Endothelial cell (in vitro differentiated cells): ENCODE measurements at regions not wholly inside any gene's neighbourhood (a gene's known extent, or its start where the extent isn't known, plus 50 kb on each side); places are given as distances from the start of the nearest gene placed in this dataset.

Source experiments
- DNase-seq: peaks from one replicate; pipeline ENCODE4 v3.0.0; 2021; ENCODE audit warnings: low spot score
- H3K27ac Mint-ChIP-seq: one replicate; pipeline ENCODE4 v1.8.0; 2021; ENCODE audit warnings: mixed read lengths, inconsistent platforms; ENCODE audit not compliant: unreplicated experiment
- H3K27me3 Mint-ChIP-seq: one replicate; pipeline ENCODE4 v1.8.0; 2021; ENCODE audit warnings: mild to moderate bottlenecking, moderate library complexity, mixed read lengths, inconsistent platforms; ENCODE audit not compliant: unreplicated experiment
- H3K36me3 Mint-ChIP-seq: one replicate; pipeline ENCODE4 v1.8.0; 2021; ENCODE audit warnings: mild to moderate bottlenecking, low read depth, mixed read lengths, inconsistent platforms; ENCODE audit not compliant: unreplicated experiment
- H3K4me1 Mint-ChIP-seq: one replicate; pipeline ENCODE4 v1.8.0; 2021; ENCODE audit warnings: mild to moderate bottlenecking, mixed read lengths, inconsistent platforms; ENCODE audit not compliant: unreplicated experiment
- H3K4me3 Mint-ChIP-seq: one replicate; pipeline ENCODE4 v1.8.0; 2021; ENCODE audit warnings: mild to moderate bottlenecking, mixed read lengths, inconsistent platforms; ENCODE audit not compliant: unreplicated experiment
- H3K9me3 Mint-ChIP-seq: one replicate; pipeline ENCODE4 v1.8.0; 2021; ENCODE audit warnings: mixed read lengths, inconsistent platforms; ENCODE audit not compliant: unreplicated experiment
- TF ChIP-seq, protein P1 (sequence below): fragments of 200-600 bp; sonication (generic); IDR thresholded peaks from one replicate; pipeline ENCODE4 v1.5.0; 2021; ENCODE audit warnings: antibody characterized with exemption; ENCODE audit not compliant: unreplicated experiment

DNA sequence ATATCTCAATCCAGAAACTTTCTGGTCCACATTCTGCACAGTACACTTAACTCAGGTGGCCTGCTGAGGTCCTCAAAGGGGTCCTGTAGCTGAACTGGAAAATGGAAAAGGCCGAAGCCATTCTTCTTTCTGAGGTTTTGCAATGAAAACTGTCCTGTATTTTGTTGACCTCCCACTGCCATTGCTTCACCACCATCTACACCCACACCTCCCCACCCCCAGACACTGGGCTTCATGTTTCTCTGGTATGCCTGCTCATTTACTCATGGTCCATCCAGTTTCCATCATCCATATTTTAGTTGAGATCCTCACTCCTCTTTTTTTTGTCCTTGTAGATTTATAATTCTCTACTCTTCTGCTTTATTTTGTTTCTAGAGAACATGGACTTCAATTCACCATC, 115.7 kb upstream of the SLC24A5 start:
- Mint-ChIP-seq H3K4me1 (no peaks in the 10 kb centered on the region), H3K4me3 (no peak overlapping the region), H3K27ac (no peak overlapping the region), H3K27me3 (peaks cover 2% of the 10 kb centered on the region), H3K36me3 (no peaks in the 10 kb centered on the region), H3K9me3 (no peaks in the 10 kb centered on the region)
- TF ChIP-seq, protein P1, sequence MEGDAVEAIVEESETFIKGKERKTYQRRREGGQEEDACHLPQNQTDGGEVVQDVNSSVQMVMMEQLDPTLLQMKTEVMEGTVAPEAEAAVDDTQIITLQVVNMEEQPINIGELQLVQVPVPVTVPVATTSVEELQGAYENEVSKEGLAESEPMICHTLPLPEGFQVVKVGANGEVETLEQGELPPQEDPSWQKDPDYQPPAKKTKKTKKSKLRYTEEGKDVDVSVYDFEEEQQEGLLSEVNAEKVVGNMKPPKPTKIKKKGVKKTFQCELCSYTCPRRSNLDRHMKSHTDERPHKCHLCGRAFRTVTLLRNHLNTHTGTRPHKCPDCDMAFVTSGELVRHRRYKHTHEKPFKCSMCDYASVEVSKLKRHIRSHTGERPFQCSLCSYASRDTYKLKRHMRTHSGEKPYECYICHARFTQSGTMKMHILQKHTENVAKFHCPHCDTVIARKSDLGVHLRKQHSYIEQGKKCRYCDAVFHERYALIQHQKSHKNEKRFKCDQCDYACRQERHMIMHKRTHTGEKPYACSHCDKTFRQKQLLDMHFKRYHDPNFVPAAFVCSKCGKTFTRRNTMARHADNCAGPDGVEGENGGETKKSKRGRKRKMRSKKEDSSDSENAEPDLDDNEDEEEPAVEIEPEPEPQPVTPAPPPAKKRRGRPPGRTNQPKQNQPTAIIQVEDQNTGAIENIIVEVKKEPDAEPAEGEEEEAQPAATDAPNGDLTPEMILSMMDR, result no peak
- no peak for DNase-seq

DNA sequence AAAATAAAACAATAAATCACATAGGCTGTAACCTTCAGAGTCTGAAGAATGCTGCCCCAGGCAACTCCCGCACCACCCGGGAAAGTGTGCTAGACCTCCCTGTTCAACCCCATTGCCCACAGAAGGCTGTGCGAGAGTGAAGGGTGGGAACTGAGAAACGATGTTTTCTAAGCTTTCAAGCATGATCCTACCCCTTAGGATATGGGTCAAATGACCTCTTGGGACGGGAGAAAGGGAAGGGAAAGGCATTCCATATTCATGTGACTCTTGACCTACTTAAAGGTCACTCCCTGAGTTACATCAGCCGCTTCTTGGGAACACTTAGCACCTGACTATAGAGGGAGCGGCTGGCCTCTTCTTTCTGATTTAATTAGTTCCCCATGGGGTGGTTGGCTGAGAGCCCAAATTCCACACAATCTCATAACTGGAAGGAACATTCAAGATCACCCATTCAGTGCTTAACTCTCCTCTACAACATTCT, 114.7 kb upstream of the SLC24A5 start:
- Mint-ChIP-seq H3K36me3 (no peaks in the 10 kb centered on the region), H3K27me3 (peaks cover 2% of the 10 kb centered on the region), H3K9me3 (no peaks in the 10 kb centered on the region), H3K4me1 (no peaks in the 10 kb centered on the region), H3K27ac (no peak overlapping the region), H3K4me3 (no peak overlapping the region)
- DNase-seq, result no peak
- TF ChIP-seq, protein P1, result no peak

DNA sequence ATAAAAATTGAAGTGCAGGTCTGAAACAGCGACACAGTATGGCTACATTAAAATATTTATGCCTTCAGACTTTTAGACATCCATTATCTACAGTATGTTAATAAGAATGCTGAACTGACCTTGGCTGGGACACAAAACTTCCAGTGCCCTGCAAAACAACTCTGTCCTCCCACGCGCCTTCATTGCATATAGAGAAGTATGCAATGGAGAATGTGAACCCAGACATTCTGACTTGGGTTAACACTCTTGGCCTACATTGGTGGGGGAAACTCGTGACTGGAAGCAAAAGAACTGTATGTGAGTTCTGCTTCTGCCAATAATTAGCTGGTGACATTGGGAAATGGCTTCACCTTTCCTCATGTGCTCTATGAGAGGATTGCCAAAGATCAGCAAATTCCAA, 110.5 kb upstream of the SLC24A5 start:
- no peak overlapping the region for H3K27ac Mint-ChIP-seq
- no peak overlapping the region for H3K4me3 Mint-ChIP-seq
- DNase-seq, result no peak
- no peaks in the 10 kb centered on the region for H3K9me3 Mint-ChIP-seq
- H3K4me1 Mint-ChIP-seq, result no peaks in the 10 kb centered on the region
- H3K27me3 Mint-ChIP-seq, result no peaks in the 10 kb centered on the region
- H3K36me3 Mint-ChIP-seq, result no peaks in the 10 kb centered on the region
- TF ChIP-seq, protein P1, result no peak

DNA sequence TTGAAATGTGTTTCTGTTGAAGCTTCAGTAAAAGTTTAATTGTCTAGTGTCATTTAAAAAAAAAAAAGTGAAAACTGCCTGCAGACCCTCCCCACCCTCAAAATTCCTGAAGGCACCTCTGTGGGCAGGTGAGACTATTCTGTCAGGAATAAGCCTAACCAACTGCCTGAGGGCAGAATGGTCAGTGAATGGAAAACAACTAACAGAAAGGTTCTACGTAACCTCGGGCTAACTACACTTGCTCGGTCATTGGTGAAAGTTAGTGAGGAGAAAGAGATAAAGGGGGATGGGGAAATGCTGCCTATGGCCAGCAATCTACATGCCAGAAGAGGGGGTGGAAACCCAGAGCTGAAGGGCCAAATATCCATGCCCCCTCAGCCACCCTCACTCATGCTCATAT, 108.6 kb upstream of the SLC24A5 start:
- no peak for DNase-seq
- Mint-ChIP-seq H3K27me3 (no peaks in the 10 kb centered on the region), H3K4me1 (no peaks in the 10 kb centered on the region), H3K9me3 (no peaks in the 10 kb centered on the region), H3K36me3 (no peaks in the 10 kb centered on the region), H3K4me3 (no peak overlapping the region), H3K27ac (no peak overlapping the region)
- TF ChIP-seq, protein P1, result no peak

GRCh38 chr15:48016865-48017264, 103.9 kb upstream of the SLC24A5 start:
- TF ChIP-seq, protein P1, result no peak
- H3K4me3 Mint-ChIP-seq, result no peak overlapping the region
- H3K27me3 Mint-ChIP-seq, result no peaks in the 10 kb centered on the region

More at GRCh38 chr15:48016865-48017264, 103.9 kb upstream of the SLC24A5 start:
- Mint-ChIP-seq H3K36me3 (no peaks in the 10 kb centered on the region), H3K9me3 (no peaks in the 10 kb centered on the region), H3K4me1 (no peaks in the 10 kb centered on the region), H3K27ac (no peak overlapping the region)
- DNase-seq, result no peak
